ENCODE measurements at regions not wholly inside any gene's neighbourhood (a gene's known extent, or its start where the extent isn't known, plus 50 kb on each side); places are given as distances from the start of the nearest gene placed in this dataset.

DNA sequence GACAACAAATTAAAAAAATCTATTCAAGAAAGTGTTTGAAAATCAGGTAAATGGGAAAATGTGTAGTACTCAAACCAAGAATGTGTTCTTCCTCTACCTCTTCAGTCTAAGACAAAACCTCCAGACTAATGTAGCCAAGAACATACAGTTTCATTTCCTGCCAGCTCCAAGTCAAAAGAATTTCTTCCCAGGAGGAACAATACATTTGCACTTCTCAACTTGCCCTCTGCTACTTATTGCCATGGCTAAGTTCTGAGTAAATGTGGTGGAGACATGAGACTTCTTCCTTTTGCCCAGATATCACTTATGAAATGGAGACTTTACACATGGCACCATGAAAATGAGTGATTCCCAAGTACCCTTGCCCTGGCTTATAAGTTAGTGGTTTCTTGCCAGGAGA, 2112.2 kb upstream of the C9orf72 start:
- Histone ChIP-seq H3K9ac (ENCODE audit: low read depth, low read length) (no peak overlapping the region), H3K27me3 (ENCODE audit: control insufficient read depth, insufficient read depth, low read length) (no peaks in the 10 kb centered on the region), H3K18ac (ENCODE audit: low read depth, low read length) (no peak overlapping the region), H3K36me3 (ENCODE audit: control insufficient read depth, insufficient read depth, low read length) (no peaks in the 10 kb centered on the region), H3K27ac (ENCODE audit: insufficient read depth, low read length) (no peak overlapping the region), H3K4ac (ENCODE audit: low read depth, low read length) (no peak overlapping the region), H3K9me1 (ENCODE audit: insufficient read depth, low read length) (no peaks in the 10 kb centered on the region), H3K4me2 (ENCODE audit: low read depth, low read length) (no peak overlapping the region), H4K91ac (ENCODE audit: insufficient read depth, low read depth, low read length) (no peak overlapping the region), H2BK5ac (ENCODE audit: low read depth, low read length, poor library complexity, severe bottlenecking) (no peak overlapping the region), H3K4me1 (ENCODE audit: control insufficient read depth, insufficient read depth, low read length) (no peaks in the 10 kb centered on the region), H4K8ac (ENCODE audit: low read depth in 2 of 2, low read length in 2 of 2) (no peak overlapping the region), H3K9me3 (ENCODE audit: control insufficient read depth, insufficient read depth, low read length) (0 out of 2 replicates have a peak, but pooled peaks cover 2% of the 10 kb centered on the region), H3K56ac (ENCODE audit: extremely low read depth, insufficient read depth, low read length) (no peak overlapping the region), H2BK20ac (ENCODE audit: low read depth, low read length) (no peak overlapping the region), H2BK15ac (ENCODE audit: low read depth, low read length) (no peak overlapping the region), H3K23ac (ENCODE audit: low read depth, low read length) (no peak overlapping the region), H2AK9ac (replicated peaks; ENCODE audit: low read depth, low read length, poor library complexity) (no peak overlapping the region), H4K5ac (ENCODE audit: low read depth, low read length) (no peak overlapping the region), H4K20me1 (ENCODE audit: insufficient read depth, low read length) (no peaks in the 10 kb centered on the region), H2BK120ac (ENCODE audit: low read depth, low read length) (no peak overlapping the region), H3K79me1 (ENCODE audit: low read depth in 1 of 2, low read length in 2 of 2) (no peaks in the 10 kb centered on the region), H3K4me3 (ENCODE audit: insufficient read depth, low read depth, low read length) (no peak overlapping the region), H3K14ac (replicated peaks; ENCODE audit: low read depth, low read length) (no peak overlapping the region), H2AFZ (replicated peaks; ENCODE audit: low read length, poor library complexity) (no peak overlapping the region), H2AK5ac (ENCODE audit: low read depth, low read length) (no peak overlapping the region)
- dilution Hi-C loops (cut with HindIII; ENCODE audit: low sequenced_read_pairs, unreplicated experiment) (no loop called here), intact Hi-C loops (cut with micrococcal nuclease) (loop anchor here (10.0 kb wide), 1 partner anchor 51 kb away; no protein-coding TSS in a partner anchor), in situ Hi-C loops (cut with MboI; ENCODE audit: low sequenced_read_pairs) (no loop called here)
- ChIA-PET CTCF (no interaction called here), POLR2A (ENCODE audit: unreplicated experiment) (no interaction called here)
- ATAC-seq (ENCODE audit: low read depth) (no peak), DNase-seq (no peak)
- no peak for TF ChIP-seq RFX5 (IDR thresholded peaks at IDR 0.05; ENCODE audit: low read depth, low read length)
- no peak for TF ChIP-seq FOS (IDR thresholded peaks at IDR 0.05; ENCODE audit: low read depth, low read length)
- no peak for TF ChIP-seq CHD1 (IDR thresholded peaks at IDR 0.05; ENCODE audit: low read depth, low read length)
- BruUV-seq (replicated peaks) = no TSS peak
